H9 (cell line): ENCODE measurements at regions not wholly inside any gene's neighbourhood (a gene's known extent, or its start where the extent isn't known, plus 50 kb on each side); places are given as distances from the start of the nearest gene placed in this dataset.
A peak's percentile ranks its signal among the peaks of the same experiment; 100 is the strongest.
"Not testable (repeated sequence)": the region's sequence is repeated elsewhere in the genome, so short reads cannot be mapped to it uniquely, and the experiment has no call there.

Experiments used
- DNase-seq: peaks from one replicate; pipeline ENCODE4 v3.0.0-alpha.2; 2017
- H2AFZ ChIP-seq: one replicate; pipeline ENCODE4 v1.6.1; 2013; ENCODE audit warnings: mild to moderate bottlenecking, low read length, control low read depth, moderate library complexity
- H2AK5ac ChIP-seq: 2 replicates; pipeline ENCODE4 v1.6.1; 2013; ENCODE audit warnings: low read length, control low read depth, mixed read lengths; ENCODE audit not compliant: insufficient read length
- H2BK120ac ChIP-seq: one replicate; pipeline ENCODE4 v1.6.1; 2013; ENCODE audit warnings: low read depth, mild to moderate bottlenecking, low read length, control low read depth, inconsistent platforms; ENCODE audit not compliant: poor library complexity, severe bottlenecking
- H2BK12ac ChIP-seq: 2 replicates; pipeline ENCODE4 v1.6.1; 2013; ENCODE audit warnings: low read length, control low read depth, mixed read lengths, low read depth; ENCODE audit not compliant: insufficient read length
- H2BK15ac ChIP-seq: 2 replicates; pipeline ENCODE4 v1.6.1; 2013; ENCODE audit warnings: low read depth, low read length, control low read depth
- H2BK20ac ChIP-seq: one replicate; pipeline ENCODE4 v1.6.1; 2013; ENCODE audit warnings: low read depth, mild to moderate bottlenecking, low read length, control low read depth, inconsistent platforms; ENCODE audit not compliant: poor library complexity, severe bottlenecking
- H2BK5ac ChIP-seq: 2 replicates; pipeline ENCODE4 v1.6.1; 2013; ENCODE audit warnings: low read length, control low read depth, mixed read lengths; ENCODE audit not compliant: insufficient read length
- H3K14ac ChIP-seq: 2 replicates; pipeline ENCODE4 v1.6.1; 2013; ENCODE audit warnings: low read length, control low read depth; ENCODE audit not compliant: insufficient read depth
- H3K18ac ChIP-seq: 2 replicates; pipeline ENCODE4 v1.6.1; 2013; ENCODE audit warnings: low read depth, mild to moderate bottlenecking, mixed read lengths, low read length, control low read depth; ENCODE audit not compliant: insufficient read length
- H3K23ac ChIP-seq: 2 replicates; pipeline ENCODE4 v1.6.1; 2013; ENCODE audit warnings: low read length, control low read depth, mixed read lengths, low read depth; ENCODE audit not compliant: insufficient read length
- H3K23me2 ChIP-seq: 2 replicates; pipeline ENCODE4 v1.6.1; 2013; ENCODE audit warnings: low read depth, mild to moderate bottlenecking, mixed read lengths, low read length, control low read depth; ENCODE audit not compliant: insufficient read length, poor library complexity, severe bottlenecking
- H3K27ac ChIP-seq: 2 replicates; pipeline ENCODE4 v1.5.1; 2013; ENCODE audit warnings: low read length, control low read depth, mixed read lengths, low read depth; ENCODE audit not compliant: insufficient read length
- H3K27me3 ChIP-seq: 2 replicates; pipeline ENCODE4 v1.6.1; 2013; ENCODE audit warnings: low read length, control low read depth, inconsistent platforms; ENCODE audit not compliant: insufficient read depth
- H3K4ac ChIP-seq: 2 replicates; pipeline ENCODE4 v1.6.1; 2013; ENCODE audit warnings: low read depth, mild to moderate bottlenecking, control low read depth, inconsistent platforms, low read length, moderate library complexity
- H3K4me1 ChIP-seq: 2 replicates; pipeline ENCODE4 v1.6.1; 2013; ENCODE audit warnings: low read length, control low read depth, inconsistent platforms; ENCODE audit not compliant: insufficient read depth
- H3K4me2 ChIP-seq: 2 replicates; pipeline ENCODE4 v1.6.1; 2013; ENCODE audit warnings: low read length, control low read depth, mixed read lengths; ENCODE audit not compliant: insufficient read length, insufficient read depth
- H3K56ac ChIP-seq: 2 replicates; pipeline ENCODE4 v1.6.1; 2013; ENCODE audit warnings: low read depth, mild to moderate bottlenecking, mixed read lengths, low read length, control low read depth; ENCODE audit not compliant: insufficient read length
- H3K79me1 ChIP-seq: 2 replicates; pipeline ENCODE4 v1.6.1; 2013; ENCODE audit warnings: low read depth, mild to moderate bottlenecking, moderate library complexity, low read length, control low read depth, inconsistent platforms; ENCODE audit not compliant: insufficient read depth, poor library complexity, severe bottlenecking
- H3K79me2 ChIP-seq: 2 replicates; pipeline ENCODE4 v1.6.1; 2013; ENCODE audit warnings: low read length, control low read depth, inconsistent platforms; ENCODE audit not compliant: insufficient read depth
- H3K9ac ChIP-seq: 2 replicates; pipeline ENCODE4 v1.6.1; 2013; ENCODE audit warnings: low read length, control low read depth, mixed read lengths; ENCODE audit not compliant: insufficient read length; ENCODE audit errors: extremely low read depth
- H3K9me3 ChIP-seq: one replicate; pipeline ENCODE4 v1.6.1; 2013; ENCODE audit warnings: low read depth, low read length, inconsistent platforms; ENCODE audit not compliant: control insufficient read depth
- H3T11ph ChIP-seq: one replicate; pipeline ENCODE4 v1.6.1; 2013; ENCODE audit warnings: mild to moderate bottlenecking, low read length, control low read depth, inconsistent platforms
- H4K20me1 ChIP-seq: one replicate; pipeline ENCODE4 v1.6.1; 2013; ENCODE audit not compliant: control insufficient read depth, insufficient read length, insufficient read depth
- H4K5ac ChIP-seq: 2 replicates; pipeline ENCODE4 v1.6.1; 2013; ENCODE audit warnings: low read depth, mild to moderate bottlenecking, mixed read lengths, low read length, control low read depth; ENCODE audit not compliant: insufficient read length
- H4K8ac ChIP-seq: replicated peaks from 2 replicates; pipeline ENCODE4 v1.6.1; 2013; ENCODE audit warnings: low read length, control low read depth, mixed read lengths, low read depth; ENCODE audit not compliant: insufficient read length
- H4K91ac ChIP-seq: 2 replicates; pipeline ENCODE4 v1.6.1; 2013; ENCODE audit warnings: low read depth, mild to moderate bottlenecking, moderate library complexity, mixed read lengths, low read length, control low read depth; ENCODE audit not compliant: insufficient read length
- H3K27ac Mint-ChIP-seq, 3 experiments: 2 replicates in 2 of 3; 3 replicates in 1 of 3; pipeline ENCODE4 v1.8.0; 2020 to 2021; ENCODE audit warnings: mixed read lengths in 3 of 3, mild to moderate bottlenecking in 1 of 3, moderate library complexity in 1 of 3
- H3K27me3 Mint-ChIP-seq: 2 replicates; pipeline ENCODE4 v1.8.0; 2021; ENCODE audit warnings: low read depth, mild to moderate bottlenecking, moderate library complexity, mixed read lengths
- H3K36me3 Mint-ChIP-seq, 3 experiments: 2 replicates in 2 of 3; 3 replicates in 1 of 3; pipeline ENCODE4 v1.8.0; 2020 to 2021; ENCODE audit warnings: low read depth in 3 of 3, mixed read lengths in 3 of 3; ENCODE audit not compliant: insufficient read depth in 1 of 3
- H3K4me1 Mint-ChIP-seq, 2 experiments: 2 replicates each; pipeline ENCODE4 v1.8.0; 2020; ENCODE audit warnings: mixed read lengths in 2 of 2
- H3K4me3 Mint-ChIP-seq, 2 experiments: 2 replicates in 1 of 2; 3 replicates in 1 of 2; pipeline ENCODE4 v1.8.0; 2020 to 2021; ENCODE audit warnings: mild to moderate bottlenecking in 2 of 2, mixed read lengths in 2 of 2, moderate library complexity in 1 of 2
- H3K9me3 Mint-ChIP-seq, 2 experiments: 2 replicates in 1 of 2; 3 replicates in 1 of 2; pipeline ENCODE4 v1.8.0; 2020; ENCODE audit warnings: mild to moderate bottlenecking in 2 of 2, mixed read lengths in 2 of 2, moderate library complexity in 1 of 2
- WGBS: extraction: QIAGEN DNeasy Blood & Tissue Kit; methylation state at CpG from one replicate; pipeline ENCODE4 v1.1.7; 2013; ENCODE audit warnings: missing lambda C conversion rate, low lambda C conversion rate, mixed read lengths; ENCODE audit not compliant: insufficient read length; ENCODE audit errors: extremely low coverage; 5-methylcytosine and 5-hydroxymethylcytosine counted together
- TF ChIP-seq, protein P1 (sequence below): fragments of 200-600 bp; sonication (generic); conservative IDR thresholded peaks from 3 replicates; pipeline ENCODE4 v1.8.0; 2021; ENCODE audit warnings: antibody characterized with exemption, mild to moderate bottlenecking

- no peaks in the 10 kb centered on the region for H3K23me2 ChIP-seq
- no peaks in the 10 kb centered on the region for H3K27me3 ChIP-seq
- peaks cover 6% of the 10 kb centered on the region; the same call in 1 of the 2 replicates for H3K4me1 ChIP-seq
- Mint-ChIP-seq H3K4me1 (peaks cover 48 to 54% of the 10 kb centered on the region in 2 experiments), H3K27me3 (no peaks in the 10 kb centered on the region; the same call in 1 of the 2 replicates), H3K9me3 (peaks cover 0 to 10% of the 10 kb centered on the region in 2 experiments; a peak in 2 of 5 replicates), H3K27ac (peak overlapping the region; percentile 0 to 72 (median 60); a peak in 4 of 7 replicates), H3K36me3 (peaks cover 0 to under 1% (median 0%) of the 10 kb centered on the region in 3 experiments; a peak in 2 of 7 replicates), H3K4me3 (no peak overlapping the region)
- no peak overlapping the region for H3K14ac ChIP-seq
- H3K27ac ChIP-seq: no peak overlapping the region
- no peak overlapping the region for H2BK20ac ChIP-seq
- no peak overlapping the region for H2BK15ac ChIP-seq
- H3K79me1 ChIP-seq: no peaks in the 10 kb centered on the region
- peak overlapping the region; percentile 69 for H2BK12ac ChIP-seq
- H3K4ac ChIP-seq: no peak overlapping the region
- TF ChIP-seq, protein P1, sequence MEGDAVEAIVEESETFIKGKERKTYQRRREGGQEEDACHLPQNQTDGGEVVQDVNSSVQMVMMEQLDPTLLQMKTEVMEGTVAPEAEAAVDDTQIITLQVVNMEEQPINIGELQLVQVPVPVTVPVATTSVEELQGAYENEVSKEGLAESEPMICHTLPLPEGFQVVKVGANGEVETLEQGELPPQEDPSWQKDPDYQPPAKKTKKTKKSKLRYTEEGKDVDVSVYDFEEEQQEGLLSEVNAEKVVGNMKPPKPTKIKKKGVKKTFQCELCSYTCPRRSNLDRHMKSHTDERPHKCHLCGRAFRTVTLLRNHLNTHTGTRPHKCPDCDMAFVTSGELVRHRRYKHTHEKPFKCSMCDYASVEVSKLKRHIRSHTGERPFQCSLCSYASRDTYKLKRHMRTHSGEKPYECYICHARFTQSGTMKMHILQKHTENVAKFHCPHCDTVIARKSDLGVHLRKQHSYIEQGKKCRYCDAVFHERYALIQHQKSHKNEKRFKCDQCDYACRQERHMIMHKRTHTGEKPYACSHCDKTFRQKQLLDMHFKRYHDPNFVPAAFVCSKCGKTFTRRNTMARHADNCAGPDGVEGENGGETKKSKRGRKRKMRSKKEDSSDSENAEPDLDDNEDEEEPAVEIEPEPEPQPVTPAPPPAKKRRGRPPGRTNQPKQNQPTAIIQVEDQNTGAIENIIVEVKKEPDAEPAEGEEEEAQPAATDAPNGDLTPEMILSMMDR: no peak
- no peak overlapping the region for H4K8ac ChIP-seq
- H3K4me2 ChIP-seq: no peak overlapping the region
- no peak overlapping the region for H2AK5ac ChIP-seq
- H3K23ac ChIP-seq: no peak overlapping the region
- H2AFZ ChIP-seq: no peak overlapping the region
- 100% methylated on average over 1 of the region's 6 CpGs for WGBS
- no peaks in the 10 kb centered on the region for H3K79me2 ChIP-seq
- no peak overlapping the region for H4K91ac ChIP-seq
- no peak overlapping the region for H3K18ac ChIP-seq
- H4K20me1 ChIP-seq: no peaks in the 10 kb centered on the region
- no peak overlapping the region for H3K56ac ChIP-seq
- no peak overlapping the region for H3T11ph ChIP-seq
- H2BK120ac ChIP-seq: no peak overlapping the region
- no peak overlapping the region for H3K9ac ChIP-seq
- H2BK5ac ChIP-seq: no peak overlapping the region
- H3K9me3 ChIP-seq: no peaks in the 10 kb centered on the region
- DNase-seq: no peak
- no peak overlapping the region for H4K5ac ChIP-seq
These were observed 97.4 kb upstream of the UGP2 start for GRCh38 chr2:63743982-63744966.

- not testable (repeated sequence) for H2BK5ac ChIP-seq, H4K20me1 ChIP-seq, H4K5ac ChIP-seq, H3K23ac ChIP-seq, H3K9me3 ChIP-seq, H3K9me3 Mint-ChIP-seq, H2AK5ac ChIP-seq, H2BK20ac ChIP-seq, H3K27me3 ChIP-seq, H3K18ac ChIP-seq, H3K36me3 Mint-ChIP-seq, H2BK120ac ChIP-seq, H2AFZ ChIP-seq, H3K79me1 ChIP-seq, H4K91ac ChIP-seq, H3T11ph ChIP-seq, H3K4ac ChIP-seq, H3K14ac ChIP-seq, H3K23me2 ChIP-seq, H4K8ac ChIP-seq, H3K27me3 Mint-ChIP-seq, H2BK12ac ChIP-seq, H3K9ac ChIP-seq, H2BK15ac ChIP-seq, H3K4me2 ChIP-seq, H3K4me1 ChIP-seq, H3K79me2 ChIP-seq, H3K56ac ChIP-seq
- peak overlapping the region in 1 of 2 experiments; percentile 52; a peak in 2 of 5 replicates for H3K4me3 Mint-ChIP-seq
- peaks cover 45 to 48% of the 10 kb centered on the region in 2 experiments for H3K4me1 Mint-ChIP-seq
- WGBS: no CpG with 5 or more reads among the region's 8 CpGs
- DNase-seq: peak; percentile 35
- H3K27ac ChIP-seq: peak overlapping the region; percentile 23
- H3K27ac Mint-ChIP-seq: peak overlapping the region; percentile 74 to 97 (median 93)
These were observed 95.1 kb upstream of the UGP2 start for GRCh38 chr2:63746548-63746947.
